ENCODE measurements at regions not wholly inside any gene's neighbourhood (a gene's known extent, or its start where the extent isn't known, plus 50 kb on each side); places are given as distances from the start of the nearest gene placed in this dataset.

GRCh38 chr1:222073307-222073995 is 331.6 kb upstream of the DUSP10 start:
- H3K27ac Mint-ChIP-seq, result no peak overlapping the region
- no peak for TF ChIP-seq CTCF (conservative IDR thresholded peaks at IDR 0.05)
- no peaks in the 10 kb centered on the region for H3K36me3 Mint-ChIP-seq
- no peak overlapping the region for H3K4me3 Mint-ChIP-seq
- H3K27me3 Mint-ChIP-seq, result no peaks in the 10 kb centered on the region
- H3K9me3 Mint-ChIP-seq, result no peaks in the 10 kb centered on the region
- DNase-seq (ENCODE audit: extremely low spot score, unreplicated experiment), result no peak
- H3K4me1 Mint-ChIP-seq (ENCODE audit: unreplicated experiment), result peaks cover 4% of the 10 kb centered on the region

- Mint-ChIP-seq H3K27ac (no peak overlapping the region), H3K36me3 (no peaks in the 10 kb centered on the region), H3K27me3 (no peaks in the 10 kb centered on the region), H3K4me3 (no peak overlapping the region), H3K4me1 (ENCODE audit: unreplicated experiment) (peaks cover 4% of the 10 kb centered on the region), H3K9me3 (no peaks in the 10 kb centered on the region)
- no peak for TF ChIP-seq CTCF (conservative IDR thresholded peaks at IDR 0.05)
- no peak for DNase-seq (ENCODE audit: extremely low spot score, unreplicated experiment)
These were observed 329.5 kb upstream of the DUSP10 start for GRCh38 chr1:222071387-222071786.

GRCh38 chr1:222068937-222069336 is 327.0 kb upstream of the DUSP10 start:
- DNase-seq (ENCODE audit: extremely low spot score, unreplicated experiment), result no peak
- no peak for TF ChIP-seq CTCF (conservative IDR thresholded peaks at IDR 0.05)
- H3K9me3 Mint-ChIP-seq, result peaks cover 5% of the 10 kb centered on the region
- H3K27me3 Mint-ChIP-seq, result no peaks in the 10 kb centered on the region
- H3K4me1 Mint-ChIP-seq (ENCODE audit: unreplicated experiment), result peaks cover 4% of the 10 kb centered on the region
- H3K4me3 Mint-ChIP-seq, result no peak overlapping the region
- no peak overlapping the region for H3K27ac Mint-ChIP-seq
- H3K36me3 Mint-ChIP-seq, result no peaks in the 10 kb centered on the region

- no peak for DNase-seq (ENCODE audit: extremely low spot score, unreplicated experiment)
- H3K36me3 Mint-ChIP-seq, result no peaks in the 10 kb centered on the region
- peaks cover 8% of the 10 kb centered on the region for H3K9me3 Mint-ChIP-seq
- H3K4me1 Mint-ChIP-seq (ENCODE audit: unreplicated experiment), result peaks cover 4% of the 10 kb centered on the region
- no peak for TF ChIP-seq CTCF (conservative IDR thresholded peaks at IDR 0.05)
- no peak overlapping the region for H3K4me3 Mint-ChIP-seq
- no peak overlapping the region for H3K27ac Mint-ChIP-seq
- no peaks in the 10 kb centered on the region for H3K27me3 Mint-ChIP-seq
These were observed 326.2 kb upstream of the DUSP10 start for GRCh38 chr1:222068101-222068500.

GRCh38 chr1:222066539-222066938 is 324.6 kb upstream of the DUSP10 start:
- peaks cover 8% of the 10 kb centered on the region for H3K9me3 Mint-ChIP-seq

More at GRCh38 chr1:222066539-222066938, 324.6 kb upstream of the DUSP10 start:
- no peak for TF ChIP-seq CTCF (conservative IDR thresholded peaks at IDR 0.05)
- Mint-ChIP-seq H3K27ac (no peak overlapping the region), H3K4me1 (ENCODE audit: unreplicated experiment) (peaks cover 9% of the 10 kb centered on the region), H3K27me3 (no peaks in the 10 kb centered on the region), H3K36me3 (no peaks in the 10 kb centered on the region), H3K4me3 (no peak overlapping the region)
- no peak for DNase-seq (ENCODE audit: extremely low spot score, unreplicated experiment)
